ENCODE measurements at regions not wholly inside any gene's neighbourhood (a gene's known extent, or its start where the extent isn't known, plus 50 kb on each side); places are given as distances from the start of the nearest gene placed in this dataset.
"Not testable (repeated sequence)": the region's sequence is repeated elsewhere in the genome, so short reads cannot be mapped to it uniquely, and the experiment has no call there.

- no peak for DNase-seq
Observed at GRCh38 chr20:11660673-11661072, 257.0 kb upstream of the BTBD3 start.

- no peak for DNase-seq
Observed at GRCh38 chr20:11671015-11671511, 246.6 kb upstream of the BTBD3 start.

- DNase-seq: no peak
Observed at GRCh38 chr20:11672959-11673358, 244.7 kb upstream of the BTBD3 start.

- no peak for DNase-seq
Observed at GRCh38 chr20:11675920-11676629, 241.6 kb upstream of the BTBD3 start.

GRCh38 chr20:11676630-11677287 lies 240.9 kb upstream of the BTBD3 start:
- DNase-seq: peak; percentile 7

- no peak for DNase-seq
Observed at GRCh38 chr20:11677428-11677827, 240.3 kb upstream of the BTBD3 start.

- DNase-seq: no peak
Observed at GRCh38 chr20:11677836-11678235, 239.9 kb upstream of the BTBD3 start.

GRCh38 chr20:11682285-11682684 lies 235.4 kb upstream of the BTBD3 start:
- no peak for DNase-seq

GRCh38 chr20:11686195-11686594 lies 231.5 kb upstream of the BTBD3 start:
- no peak for DNase-seq

- DNase-seq: no peak
Observed at GRCh38 chr20:11686820-11687543, 230.7 kb upstream of the BTBD3 start.

GRCh38 chr20:11687546-11688292 lies 230.0 kb upstream of the BTBD3 start:
- DNase-seq: no peak

GRCh38 chr20:11689262-11689661 lies 228.4 kb upstream of the BTBD3 start:
- DNase-seq: no peak

GRCh38 chr20:11691766-11692165 lies 225.9 kb upstream of the BTBD3 start:
- no peak for DNase-seq

GRCh38 chr20:11692567-11692966 lies 225.1 kb upstream of the BTBD3 start:
- no peak for DNase-seq

GRCh38 chr20:11694467-11694866 lies 223.2 kb upstream of the BTBD3 start:
- DNase-seq: no peak

GRCh38 chr20:11697055-11697454 lies 220.6 kb upstream of the BTBD3 start:
- DNase-seq: no peak

- DNase-seq: no peak
Observed at GRCh38 chr20:11697646-11698045, 220.0 kb upstream of the BTBD3 start.

GRCh38 chr20:11698124-11698523 lies 219.6 kb upstream of the BTBD3 start:
- DNase-seq: no peak

- DNase-seq: no peak
Observed at GRCh38 chr20:11700831-11701230, 216.9 kb upstream of the BTBD3 start.

- DNase-seq: no peak
Observed at GRCh38 chr20:11702721-11703518, 214.8 kb upstream of the BTBD3 start.

GRCh38 chr20:11705512-11705911 lies 212.2 kb upstream of the BTBD3 start:
- no peak for DNase-seq

- not testable (repeated sequence) for DNase-seq
Observed at GRCh38 chr20:11708223-11708622, 209.5 kb upstream of the BTBD3 start.

Measured in CD4-positive, alpha-beta T cell treated with Interleukin-17A for 4 hours (primary cell).